ENCODE measurements at regions not wholly inside any gene's neighbourhood (a gene's known extent, or its start where the extent isn't known, plus 50 kb on each side); places are given as distances from the start of the nearest gene placed in this dataset.

DNA sequence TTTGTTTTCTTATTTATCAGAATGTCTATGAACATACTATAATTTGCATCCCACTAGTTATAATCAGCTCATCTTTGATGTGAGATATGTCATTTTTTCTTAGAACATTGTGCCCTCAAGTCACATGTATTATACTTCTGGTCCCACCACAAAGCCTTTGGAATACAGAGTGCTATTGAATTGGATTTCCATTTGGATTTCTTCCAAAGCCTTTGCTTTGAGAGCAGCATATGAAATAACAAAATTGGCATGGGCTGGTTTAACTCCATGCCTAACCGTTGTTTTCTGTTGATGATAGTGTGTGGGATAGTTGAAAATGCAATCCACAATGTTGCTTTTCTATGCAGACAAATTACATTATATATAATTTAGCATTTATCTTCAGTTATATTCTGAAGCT is 284.5 kb upstream of the PLSCR5 start:
- DNase-seq: no peak
- in situ Hi-C loops (cut with MboI; ENCODE audit: low pct_unique_long_range_greater_than_20kb, low sequenced_read_pairs): no loop called here

GRCh38 chr3:146888176-146888575 is 283.0 kb upstream of the PLSCR5 start:
- in situ Hi-C loops (cut with MboI; ENCODE audit: low pct_unique_long_range_greater_than_20kb, low sequenced_read_pairs): no loop called here
- DNase-seq: no peak

DNA sequence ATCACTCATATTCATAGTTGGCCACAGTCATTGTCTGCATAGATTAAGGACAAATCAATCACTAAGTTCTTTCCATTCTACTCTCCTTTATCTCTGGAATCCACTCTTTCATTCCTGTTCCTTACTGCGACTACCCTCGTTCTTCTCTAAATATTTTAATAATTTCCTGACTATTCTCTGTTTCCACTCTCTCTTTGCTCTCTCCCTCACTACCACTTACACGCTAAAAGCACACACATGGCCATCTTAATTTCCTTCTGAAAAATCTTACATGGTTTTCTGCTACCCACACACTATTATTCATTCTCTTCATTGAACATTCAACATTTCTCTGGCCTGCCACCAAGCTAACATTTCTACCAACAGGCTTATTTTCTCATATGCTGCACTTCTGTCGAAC is 279.6 kb upstream of the PLSCR5 start:
- DNase-seq: no peak
- in situ Hi-C loops (cut with MboI; ENCODE audit: low pct_unique_long_range_greater_than_20kb, low sequenced_read_pairs): no loop called here

DNA sequence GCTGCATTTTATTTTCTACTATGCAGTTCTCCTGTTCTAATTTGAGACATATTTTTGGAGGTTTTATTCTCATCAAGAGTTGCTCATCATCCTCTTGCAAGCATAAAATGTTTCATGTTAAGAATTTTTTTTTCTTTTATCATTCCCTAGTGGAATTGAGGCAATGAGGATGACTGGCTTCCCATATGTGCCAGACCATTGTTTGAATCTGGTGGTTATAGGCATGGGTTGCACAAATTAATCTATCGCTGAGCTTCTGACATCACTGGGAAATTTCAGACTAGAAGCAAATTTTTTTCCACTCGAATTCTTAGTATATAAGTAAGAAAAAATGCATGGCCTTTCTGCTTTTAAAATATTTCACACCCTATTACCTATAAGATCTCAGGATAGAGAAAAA is 279.1 kb upstream of the PLSCR5 start:
- in situ Hi-C loops (cut with MboI; ENCODE audit: low pct_unique_long_range_greater_than_20kb, low sequenced_read_pairs): no loop called here
- DNase-seq: no peak

DNA sequence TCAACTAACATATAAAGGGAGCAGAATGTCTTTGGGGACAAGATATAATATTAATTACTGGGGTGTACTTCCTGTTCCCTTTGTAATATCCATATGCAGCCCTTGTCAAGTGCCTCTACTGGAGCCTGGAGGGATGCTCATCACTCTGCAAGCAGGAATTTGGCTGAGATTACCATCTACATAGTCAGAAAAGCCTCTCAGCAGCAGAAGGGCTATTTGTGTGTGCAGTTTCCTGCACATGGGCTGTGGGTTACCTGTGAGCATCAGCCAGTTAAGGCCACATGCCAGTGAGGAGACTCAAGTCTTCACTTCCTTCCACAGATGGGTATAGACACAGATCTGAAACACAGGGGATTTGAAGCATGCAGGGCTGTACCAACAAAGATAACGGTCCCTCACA is 278.1 kb upstream of the PLSCR5 start:
- DNase-seq: no peak
- in situ Hi-C loops (cut with MboI; ENCODE audit: low pct_unique_long_range_greater_than_20kb, low sequenced_read_pairs): no loop called here

DNA sequence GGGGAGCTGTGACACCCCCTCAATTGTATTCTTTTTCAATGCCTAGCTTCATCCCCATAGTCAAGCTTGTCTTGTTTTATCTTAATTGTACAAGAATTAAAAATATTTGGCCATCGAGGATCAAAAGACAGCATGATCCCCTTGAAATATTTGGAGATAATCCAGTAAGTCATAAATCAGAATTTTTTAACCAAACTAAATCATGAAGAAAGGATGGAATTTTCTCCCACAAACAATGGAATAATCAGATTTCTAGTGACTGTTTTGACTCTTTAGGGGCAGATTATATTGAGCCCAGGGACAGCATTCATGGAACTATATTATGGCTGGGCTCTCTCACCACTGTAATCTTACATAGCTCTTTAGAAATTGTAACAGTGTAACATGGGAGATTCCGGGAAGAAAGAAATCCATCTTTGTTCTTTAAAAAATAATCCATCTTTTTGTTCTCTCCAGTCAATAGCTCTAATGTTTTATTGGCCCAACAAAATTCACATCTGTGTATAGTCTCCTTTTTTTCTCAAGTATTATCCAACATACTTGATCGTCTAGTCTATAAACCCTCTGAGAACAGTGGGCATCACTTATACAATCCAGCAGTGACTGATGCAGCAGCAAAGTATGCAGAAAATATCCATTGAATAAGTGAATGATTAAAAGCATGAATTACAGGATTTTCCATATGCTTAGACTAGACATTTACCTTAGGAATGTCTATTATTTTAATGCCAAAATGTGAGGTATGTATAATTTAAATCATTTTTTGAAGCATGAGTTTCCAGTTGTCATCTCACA is 277.0 kb upstream of the PLSCR5 start:
- DNase-seq: no peak
- in situ Hi-C loops (cut with MboI; ENCODE audit: low pct_unique_long_range_greater_than_20kb, low sequenced_read_pairs): no loop called here

GRCh38 chr3:146881356-146881755 is 276.2 kb upstream of the PLSCR5 start:
- in situ Hi-C loops (cut with MboI; ENCODE audit: low pct_unique_long_range_greater_than_20kb, low sequenced_read_pairs): no loop called here
- DNase-seq: no peak

GRCh38 chr3:146873748-146874147 is 268.6 kb upstream of the PLSCR5 start:
- in situ Hi-C loops (cut with MboI; ENCODE audit: low pct_unique_long_range_greater_than_20kb, low sequenced_read_pairs): no loop called here
- no peak for DNase-seq

- DNase-seq: no peak
- in situ Hi-C loops (cut with MboI; ENCODE audit: low pct_unique_long_range_greater_than_20kb, low sequenced_read_pairs): no loop called here
Measured at GRCh38 chr3:146865175-146865755, 260.1 kb upstream of the PLSCR5 start.

DNA sequence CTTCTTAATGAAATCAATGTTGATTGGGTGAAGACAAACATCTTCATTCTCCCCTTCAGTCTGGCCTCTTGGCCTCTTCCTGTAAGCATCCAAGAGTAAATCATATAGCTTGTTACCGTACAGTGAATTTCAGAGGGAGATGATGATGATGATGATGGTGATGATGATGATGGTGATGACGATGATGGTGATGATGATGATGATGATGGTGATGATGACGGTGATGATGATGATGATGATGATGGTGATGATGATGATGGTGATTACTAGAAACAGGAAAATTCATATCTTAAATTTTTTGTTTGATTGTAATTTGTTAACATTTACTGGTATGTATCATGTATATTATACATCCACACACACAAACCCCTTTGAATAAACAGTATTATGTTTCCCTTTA is 256.1 kb upstream of the PLSCR5 start:
- in situ Hi-C loops (cut with MboI; ENCODE audit: low pct_unique_long_range_greater_than_20kb, low sequenced_read_pairs): no loop called here
- no peak for DNase-seq

DNA sequence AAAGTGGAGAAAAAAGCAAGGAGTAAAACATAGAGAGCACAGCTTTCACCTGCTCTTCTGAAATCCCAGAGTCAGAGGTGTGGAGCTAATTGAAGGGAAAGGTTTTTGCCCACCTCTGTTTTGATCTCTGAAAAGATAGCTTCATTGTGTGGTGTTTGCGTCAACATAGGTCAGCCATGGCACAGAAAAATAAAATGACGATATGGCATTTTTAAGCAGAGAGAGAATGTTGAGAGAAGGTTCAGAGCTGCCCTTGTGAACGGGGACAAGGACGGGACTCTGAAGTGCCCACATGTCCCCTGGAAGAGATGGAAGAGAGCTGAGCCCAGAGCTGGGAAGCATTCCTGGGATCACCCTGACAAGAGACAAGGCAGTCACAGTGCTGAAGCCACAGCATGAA is 249.4 kb upstream of the PLSCR5 start:
- in situ Hi-C loops (cut with MboI; ENCODE audit: low pct_unique_long_range_greater_than_20kb, low sequenced_read_pairs): no loop called here
- DNase-seq: no peak

- in situ Hi-C loops (cut with MboI; ENCODE audit: low pct_unique_long_range_greater_than_20kb, low sequenced_read_pairs): no loop called here
- no peak for DNase-seq
Measured at GRCh38 chr3:146851665-146852064, 246.5 kb upstream of the PLSCR5 start.

GRCh38 chr3:146845361-146845760 is 240.2 kb upstream of the PLSCR5 start:
- no peak for DNase-seq
- in situ Hi-C loops (cut with MboI; ENCODE audit: low pct_unique_long_range_greater_than_20kb, low sequenced_read_pairs): no loop called here

DNA sequence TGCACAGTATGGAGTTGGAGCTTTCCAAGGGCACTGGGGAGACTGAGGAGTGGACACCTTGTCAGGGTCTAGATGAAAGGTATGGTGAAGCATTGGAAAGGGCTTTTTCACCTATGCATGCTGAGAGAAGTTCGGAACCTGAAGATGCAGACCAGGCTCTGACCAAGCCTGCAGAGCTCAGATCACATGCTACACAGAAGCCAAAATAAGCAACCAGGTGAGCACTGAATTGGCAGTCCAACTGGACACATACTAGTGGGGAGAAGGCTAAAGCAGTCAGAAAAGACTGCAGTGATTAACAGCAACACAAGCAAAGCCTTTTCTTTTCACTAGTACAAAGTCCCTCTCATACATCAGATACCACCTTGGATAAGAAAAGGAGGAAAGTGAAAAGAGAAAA is 238.3 kb upstream of the PLSCR5 start:
- DNase-seq: no peak
- in situ Hi-C loops (cut with MboI; ENCODE audit: low pct_unique_long_range_greater_than_20kb, low sequenced_read_pairs): no loop called here

DNA sequence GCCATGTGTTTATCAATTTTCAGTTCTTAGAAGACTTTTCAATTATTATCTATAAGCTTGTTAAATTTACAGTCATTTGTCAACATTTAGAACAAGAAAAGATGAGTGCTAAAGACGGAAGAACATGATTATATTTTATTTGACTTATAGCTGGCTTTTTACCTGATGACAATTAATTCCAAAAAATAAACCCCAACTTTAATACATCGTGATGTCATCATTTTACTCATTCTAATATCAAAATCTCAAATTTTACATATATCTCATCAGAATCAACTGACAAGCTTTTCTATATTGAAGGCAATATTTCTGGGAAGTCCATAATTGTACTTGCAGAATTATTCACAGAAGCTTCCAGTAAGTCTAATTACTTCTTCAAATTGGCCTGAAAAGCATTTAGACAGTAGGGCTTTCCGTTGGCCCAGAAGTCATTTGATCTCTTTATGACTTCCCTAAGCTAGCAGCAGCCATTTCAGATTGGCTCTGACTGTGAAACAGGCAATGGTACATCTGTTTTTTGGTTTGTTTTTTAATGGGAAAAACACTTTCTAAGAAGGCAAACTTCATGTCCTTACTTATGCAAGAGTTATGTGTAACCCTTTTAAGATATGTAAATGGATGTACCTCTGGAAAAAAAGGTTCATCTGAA is 234.7 kb upstream of the PLSCR5 start:
- in situ Hi-C loops (cut with MboI; ENCODE audit: low pct_unique_long_range_greater_than_20kb, low sequenced_read_pairs): no loop called here
- DNase-seq: peak; percentile 5

DNA sequence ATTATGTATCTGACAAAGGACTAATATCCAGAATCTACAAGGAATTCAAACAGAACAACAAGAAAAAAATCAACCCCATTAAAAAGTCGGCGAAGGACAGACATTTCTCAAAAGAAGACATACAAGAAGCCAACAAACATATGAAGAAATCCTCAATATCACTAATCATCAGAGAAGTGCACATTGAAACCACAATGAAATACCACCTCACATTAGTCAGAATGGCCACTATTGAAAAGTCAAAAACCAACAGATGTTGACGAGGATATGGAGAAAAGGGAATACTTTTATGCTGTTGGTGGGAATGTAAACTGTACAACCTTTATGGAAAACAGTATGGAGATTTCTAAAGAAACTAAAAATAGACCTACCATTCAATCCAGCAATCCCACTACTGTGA is 233.1 kb upstream of the PLSCR5 start:
- no peak for DNase-seq
- in situ Hi-C loops (cut with MboI; ENCODE audit: low pct_unique_long_range_greater_than_20kb, low sequenced_read_pairs): no loop called here

- DNase-seq: no peak
- in situ Hi-C loops (cut with MboI; ENCODE audit: low pct_unique_long_range_greater_than_20kb, low sequenced_read_pairs): no loop called here
Measured at GRCh38 chr3:146834917-146835316, 229.8 kb upstream of the PLSCR5 start.

DNA sequence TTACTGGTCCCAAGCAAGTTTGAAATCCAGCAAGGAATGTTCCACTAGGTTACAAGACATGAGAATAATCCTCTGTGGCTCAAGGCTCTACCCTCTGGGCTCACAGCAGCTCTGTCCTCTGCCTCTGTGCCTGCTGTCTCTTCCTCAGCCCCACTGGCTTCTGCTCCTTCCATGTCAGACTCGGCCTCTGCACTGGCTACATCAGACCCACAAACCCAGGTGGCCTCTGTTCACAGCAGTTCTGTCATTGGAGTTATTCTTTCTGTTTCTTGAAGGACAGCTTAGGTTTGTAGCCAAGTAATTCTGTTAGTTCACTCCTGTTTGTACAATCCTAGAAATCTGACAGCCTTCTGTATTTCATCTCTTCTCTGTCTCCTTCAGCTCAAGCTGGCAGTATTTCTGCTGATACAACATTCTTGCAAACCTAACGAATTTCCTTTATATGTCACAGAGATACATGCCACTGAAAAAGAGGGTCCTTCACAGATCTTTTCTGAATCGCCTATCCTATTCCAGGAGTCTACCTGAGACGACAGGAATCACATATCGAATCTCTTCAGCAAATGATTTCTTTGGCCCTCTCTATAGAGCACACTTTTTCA is 227.8 kb upstream of the PLSCR5 start:
- in situ Hi-C loops (cut with MboI; ENCODE audit: low pct_unique_long_range_greater_than_20kb, low sequenced_read_pairs): no loop called here
- no peak for DNase-seq

GRCh38 chr3:146831659-146832058 is 226.5 kb upstream of the PLSCR5 start:
- in situ Hi-C loops (cut with MboI; ENCODE audit: low pct_unique_long_range_greater_than_20kb, low sequenced_read_pairs): no loop called here

GRCh38 chr3:146830231-146830630 is 225.1 kb upstream of the PLSCR5 start:
- no peak for DNase-seq
- in situ Hi-C loops (cut with MboI; ENCODE audit: low pct_unique_long_range_greater_than_20kb, low sequenced_read_pairs): no loop called here

More at GRCh38 chr3:146831659-146832058, 226.5 kb upstream of the PLSCR5 start:
- DNase-seq: no peak

Measured in KBM-7 (cell line).